SK-N-SH (cell line): ENCODE measurements at regions not wholly inside any gene's neighbourhood (a gene's known extent, or its start where the extent isn't known, plus 50 kb on each side); places are given as distances from the start of the nearest gene placed in this dataset.

ENCODE experiments used
- CTCF ChIA-PET: fragments of 300-600, 350-600 bp; formaldehyde crosslinking; extraction: SDS; loops from one replicate; lab custom pipeline; 2021; lab: Yijun Ruan, JAX
- POLR2A ChIA-PET: fragments of 350-600 bp; sonication (Branson Sonifier 250); formaldehyde crosslinking; extraction: SDS; loops from one replicate; lab custom pipeline; 2020; ENCODE audit warnings: antibody characterized with exemption, inconsistent platforms; lab: Yijun Ruan, JAX
- DNase-seq: peaks from one replicate; pipeline ENCODE4 v3.0.0; 2012
- H2AFZ ChIP-seq: fragments of 200-600 bp; sonication (generic); 2 replicates; pipeline ENCODE4 v1.8.1; 2016; ENCODE audit warnings: antibody characterized with exemption, mild to moderate bottlenecking, low read depth
- H3F3A ChIP-seq: fragments of 200-600 bp; sonication (generic); replicated peaks from 2 replicates; pipeline ENCODE3; 2016; ENCODE audit warnings: antibody characterized with exemption, mild to moderate bottlenecking; ENCODE audit not compliant: insufficient read depth
- H3K27ac ChIP-seq, 2 experiments: fragments of 200-500 bp in 1 of 2; fragments of 200-600 bp in 1 of 2; sonication (Bioruptor generic) in 1 of 2; sonication (generic), shearing (Covaris generic) in 1 of 2; 2 replicates each; pipeline versions ENCODE4 v1.5.1 to v1.6.1; 2014 to 2016; ENCODE audit warnings: low read depth in 2 of 2, inconsistent platforms in 1 of 2, low read length in 1 of 2, mild to moderate bottlenecking in 1 of 2, mixed read lengths in 1 of 2
- H3K27me3 ChIP-seq: fragments of 200-600 bp; sonication (generic), shearing (Covaris generic); 2 replicates; pipeline ENCODE4 v1.6.1; 2016; ENCODE audit warnings: mixed run types; ENCODE audit not compliant: insufficient read depth
- H3K36me3 ChIP-seq, 2 experiments: fragments of 200-500 bp in 1 of 2; fragments of 200-600 bp in 1 of 2; sonication (Bioruptor generic) in 1 of 2; sonication (generic) in 1 of 2; replicated peaks in 1 of 2; 2 replicates each; pipeline versions ENCODE3 to v1.5.1; 2014 to 2016; ENCODE audit warnings: low read length in 1 of 2, mild to moderate bottlenecking in 1 of 2; ENCODE audit not compliant: insufficient read depth in 2 of 2, control insufficient read depth in 1 of 2
- H3K4me1 ChIP-seq, 2 experiments: fragments of 200-500 bp in 1 of 2; fragments of 200-600 bp in 1 of 2; sonication (Bioruptor generic) in 1 of 2; sonication (generic), shearing (Covaris generic) in 1 of 2; 2 replicates each; pipeline versions ENCODE4 v1.5.1 to v1.6.1; 2014 to 2016; ENCODE audit warnings: low read depth in 1 of 2, low read length in 1 of 2, mixed run types in 1 of 2; ENCODE audit not compliant: insufficient read depth in 2 of 2, control insufficient read depth in 1 of 2
- H3K4me2 ChIP-seq: fragments of 200-600 bp; sonication (generic), shearing (Covaris generic); 2 replicates; pipeline ENCODE4 v1.6.1; 2017; ENCODE audit warnings: mixed run types
- H3K4me3 ChIP-seq, 2 experiments: fragments of 200-500 bp in 1 of 2; fragments of 200-600 bp in 1 of 2; sonication (Bioruptor generic) in 1 of 2; sonication (generic), shearing (Covaris generic) in 1 of 2; 2 replicates each; pipeline versions ENCODE4 v1.5.1 to v1.8.1; 2014 to 2016; ENCODE audit warnings: low read depth in 2 of 2, inconsistent platforms in 1 of 2, low read length in 1 of 2, mild to moderate bottlenecking in 1 of 2, mixed read lengths in 1 of 2, moderate library complexity in 1 of 2
- H3K79me2 ChIP-seq: fragments of 200-600 bp; sonication (generic); 2 replicates; pipeline ENCODE4 v1.8.1; 2017; ENCODE audit warnings: mild to moderate bottlenecking; ENCODE audit not compliant: insufficient read depth
- H3K9ac ChIP-seq: fragments of 200-600 bp; sonication (generic); 2 replicates; pipeline ENCODE4 v1.6.1; 2017; ENCODE audit warnings: mixed run types
- H3K9me2 ChIP-seq: fragments of 200-600 bp; sonication (generic); 2 replicates; pipeline ENCODE4 v1.6.1; 2017; ENCODE audit warnings: mixed run types
- H3K9me3 ChIP-seq: fragments of 200-600 bp; sonication (generic); 2 replicates; pipeline ENCODE4 v1.6.1; 2017; ENCODE audit warnings: mixed run types, mild to moderate bottlenecking, moderate library complexity
- H4K20me1 ChIP-seq: fragments of 200-600 bp; sonication (generic); 2 replicates; pipeline ENCODE4 v1.6.1; 2017; ENCODE audit warnings: mild to moderate bottlenecking, mixed run types; ENCODE audit not compliant: insufficient read depth
- CHD2 ChIP-seq: fragments of 150-350 bp; IDR thresholded peaks from 2 replicates; pipeline ENCODE4 v1.6.1; 2018; ENCODE audit warnings: low read length; ENCODE audit not compliant: partially characterized antibody
- ELF1 ChIP-seq: IDR thresholded peaks from 2 replicates; pipeline ENCODE4 v1.4.0; 2012
- FOSL2 ChIP-seq: IDR thresholded peaks from 2 replicates; pipeline ENCODE4 v1.4.0; 2012; ENCODE audit warnings: low read depth, mild to moderate bottlenecking, moderate library complexity, borderline replicate concordance
- FOXJ3 ChIP-seq: sonication (generic); formaldehyde crosslinking; IDR thresholded peaks from 2 replicates; pipeline ENCODE4 v1.5.1; 2020; ENCODE audit warnings: mild to moderate bottlenecking, missing genetic modification reagents
- NFIC ChIP-seq: IDR thresholded peaks from 2 replicates; pipeline ENCODE4 v1.4.0; 2012; ENCODE audit warnings: borderline replicate concordance
- NRF1 ChIP-seq: IDR thresholded peaks from 2 replicates; pipeline ENCODE4 v1.6.1; 2012; ENCODE audit warnings: low read depth, mild to moderate bottlenecking, low read length
- PBX3 ChIP-seq: IDR thresholded peaks from 2 replicates; pipeline ENCODE4; 2012
- POLR2AphosphoS5 ChIP-seq: IDR thresholded peaks from 2 replicates; pipeline ENCODE4 v1.6.1; 2012; ENCODE audit warnings: low read depth, low read length
- RCOR1 ChIP-seq: fragments of 150-350 bp; IDR thresholded peaks from 2 replicates; pipeline ENCODE4 v1.6.1; 2017; ENCODE audit warnings: antibody characterized with exemption, low read length
- REST ChIP-seq: IDR thresholded peaks from 2 replicates; pipeline ENCODE4 v1.6.1; 2012; ENCODE audit warnings: mild to moderate bottlenecking, low read depth, low read length, moderate library complexity
- RXRA ChIP-seq: IDR thresholded peaks from 2 replicates; pipeline ENCODE4 v1.4.0; 2012; ENCODE audit warnings: low read depth, mild to moderate bottlenecking, borderline replicate concordance
- SIN3A ChIP-seq: IDR thresholded peaks from 2 replicates; pipeline ENCODE4 v1.6.1; 2012; ENCODE audit warnings: low read depth, mild to moderate bottlenecking, low read length, moderate library complexity, borderline replicate concordance
- SMC3 ChIP-seq: IDR thresholded peaks from 2 replicates; pipeline ENCODE4 v1.6.1; 2012; ENCODE audit warnings: low read depth, low read length, improper control_type of control experiment
- TCF12 ChIP-seq: IDR thresholded peaks from 2 replicates; pipeline ENCODE4 v1.4.0; 2012
- TEAD4 ChIP-seq: IDR thresholded peaks from 2 replicates; pipeline ENCODE4 v1.4.0; 2012; ENCODE audit warnings: mild to moderate bottlenecking, borderline replicate concordance; ENCODE audit not compliant: insufficient read depth
- USF1 ChIP-seq: IDR thresholded peaks from 2 replicates; pipeline ENCODE4 v1.4.0; 2012; ENCODE audit warnings: low read depth, borderline replicate concordance
- USF2 ChIP-seq: fragments of 150-350 bp; IDR thresholded peaks from 2 replicates; pipeline ENCODE4 v1.6.1; 2017; ENCODE audit warnings: antibody characterized with exemption, low read length, low read depth, borderline replicate concordance
- YY1 ChIP-seq: IDR thresholded peaks from 2 replicates; pipeline ENCODE4 v1.4.0; 2012; ENCODE audit warnings: low read depth, mild to moderate bottlenecking
- ZBTB33 ChIP-seq: IDR thresholded peaks from 2 replicates; pipeline ENCODE4 v1.4.0; 2012; ENCODE audit warnings: low read depth, borderline replicate concordance
- WGBS: methylation state at CpG from one replicate; pipeline ENCODE4 v1.1.6; 2017; ENCODE audit warnings: low lambda C conversion rate; 5-methylcytosine and 5-hydroxymethylcytosine counted together

GRCh38 chr6:153842491-153842890, 196.5 kb upstream of the OPRM1 start:
- Histone ChIP-seq H3K27ac (no peak overlapping the region), H3K79me2 (no peaks in the 10 kb centered on the region), H3K9ac (no peak overlapping the region), H3K4me1 (peaks cover 0 to 2% of the 10 kb centered on the region in 2 experiments; a peak in 2 of 4 replicates), H3K9me2 (no peaks in the 10 kb centered on the region), H4K20me1 (no peaks in the 10 kb centered on the region), H3K36me3 (no peaks in the 10 kb centered on the region), H3K4me3 (no peak overlapping the region), H3K9me3 (no peaks in the 10 kb centered on the region), H2AFZ (no peak overlapping the region), H3K27me3 (no peaks in the 10 kb centered on the region), H3F3A (no peaks in the 10 kb centered on the region), H3K4me2 (no peak overlapping the region)
- no peak for TF ChIP-seq TCF12
- no peak for TF ChIP-seq RCOR1
- no peak for TF ChIP-seq FOSL2
- TF ChIP-seq SIN3A, result no peak
- no peak for TF ChIP-seq ELF1
- TF ChIP-seq YY1, result no peak
- TF ChIP-seq NFIC, result no peak
- no peak for TF ChIP-seq CHD2
- TF ChIP-seq ZBTB33, result no peak
- no peak for DNase-seq
- WGBS, result 71% methylated on average over 9 of the region's 9 CpGs
- POLR2A ChIA-PET, result no interaction called here
- CTCF ChIA-PET, result no interaction called here

GRCh38 chr6:153840039-153840850, 198.8 kb upstream of the OPRM1 start:
- Histone ChIP-seq H3K9ac (no peak overlapping the region), H4K20me1 (no peaks in the 10 kb centered on the region), H3K79me2 (no peaks in the 10 kb centered on the region), H3K27me3 (no peaks in the 10 kb centered on the region), H3K9me2 (no peaks in the 10 kb centered on the region), H3K4me1 (peaks cover 0 to 2% of the 10 kb centered on the region in 2 experiments; a peak in 2 of 4 replicates), H3K27ac (peak overlapping the region in 1 of 2 experiments; percentile 22; a peak in 1 of 4 replicates), H3K9me3 (no peaks in the 10 kb centered on the region), H3K4me3 (no peak overlapping the region), H3K4me2 (no peak overlapping the region), H3K36me3 (no peaks in the 10 kb centered on the region), H3F3A (no peaks in the 10 kb centered on the region), H2AFZ (no peak overlapping the region)
- WGBS, result 32% methylated on average over 3 of the region's 3 CpGs
- DNase-seq, result no peak
- CTCF ChIA-PET, result no interaction called here
- POLR2A ChIA-PET, result no interaction called here
- no peak for TF ChIP-seq RXRA
- TF ChIP-seq YY1, result no peak
- TF ChIP-seq REST, result no peak
- no peak for TF ChIP-seq USF1
- no peak for TF ChIP-seq TEAD4
- no peak for TF ChIP-seq PBX3
- TF ChIP-seq USF2, result no peak
- no peak for TF ChIP-seq NRF1
- TF ChIP-seq SMC3, result no peak
- TF ChIP-seq POLR2AphosphoS5, result no peak
- TF ChIP-seq FOXJ3, result no peak
- TF ChIP-seq TCF12, result no peak
